Panc1 (cell line): ENCODE measurements at regions not wholly inside any gene's neighbourhood (a gene's known extent, or its start where the extent isn't known, plus 50 kb on each side); places are given as distances from the start of the nearest gene placed in this dataset.

ENCODE experiments used
- CTCF ChIP-seq: fragments of 450-650 bp; IDR thresholded peaks from 2 replicates; pipeline ENCODE4 v1.5.1; 2017; ENCODE audit warnings: mild to moderate bottlenecking
- POLR2AphosphoS5 ChIP-seq: IDR thresholded peaks from 2 replicates; pipeline ENCODE4 v1.6.1; 2012; ENCODE audit warnings: mild to moderate bottlenecking, low read depth, low read length, moderate library complexity
- SIN3A ChIP-seq: IDR thresholded peaks from 2 replicates; pipeline ENCODE4 v1.6.1; 2012; ENCODE audit warnings: low read depth, mild to moderate bottlenecking, low read length, moderate library complexity, borderline replicate concordance; ENCODE audit not compliant: insufficient read depth
- TF ChIP-seq, protein P1 (sequence below), 2 experiments: IDR thresholded peaks; 2 replicates each; pipeline ENCODE4 v1.6.1; 2011 to 2012; ENCODE audit warnings: low read depth in 2 of 2, control low read depth in 1 of 2, low read length in 1 of 2, mild to moderate bottlenecking in 1 of 2, moderate library complexity in 1 of 2; ENCODE audit not compliant: insufficient read depth in 1 of 2

DNA sequence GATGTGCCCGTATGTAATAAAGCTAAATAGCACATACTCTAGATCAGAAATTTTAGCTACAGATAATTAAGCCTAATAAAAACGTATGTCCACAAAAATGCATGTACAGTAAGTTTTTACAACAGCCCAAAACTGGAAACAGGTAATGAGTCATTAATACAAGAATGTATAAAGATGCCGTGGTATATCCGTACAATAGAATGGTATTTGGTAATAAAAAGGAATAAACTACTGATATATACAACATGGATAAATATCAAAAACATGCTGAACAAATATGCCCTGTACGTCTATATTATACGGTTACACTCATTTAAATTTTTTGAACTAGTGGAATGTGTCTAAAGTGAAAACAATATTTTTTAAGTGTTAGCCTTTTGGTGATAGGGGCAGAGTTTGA lies 128.2 kb upstream of the ADGRB3 start:
- TF ChIP-seq CTCF (no peak), POLR2AphosphoS5 (no peak), SIN3A (no peak)
- TF ChIP-seq, protein P1, sequence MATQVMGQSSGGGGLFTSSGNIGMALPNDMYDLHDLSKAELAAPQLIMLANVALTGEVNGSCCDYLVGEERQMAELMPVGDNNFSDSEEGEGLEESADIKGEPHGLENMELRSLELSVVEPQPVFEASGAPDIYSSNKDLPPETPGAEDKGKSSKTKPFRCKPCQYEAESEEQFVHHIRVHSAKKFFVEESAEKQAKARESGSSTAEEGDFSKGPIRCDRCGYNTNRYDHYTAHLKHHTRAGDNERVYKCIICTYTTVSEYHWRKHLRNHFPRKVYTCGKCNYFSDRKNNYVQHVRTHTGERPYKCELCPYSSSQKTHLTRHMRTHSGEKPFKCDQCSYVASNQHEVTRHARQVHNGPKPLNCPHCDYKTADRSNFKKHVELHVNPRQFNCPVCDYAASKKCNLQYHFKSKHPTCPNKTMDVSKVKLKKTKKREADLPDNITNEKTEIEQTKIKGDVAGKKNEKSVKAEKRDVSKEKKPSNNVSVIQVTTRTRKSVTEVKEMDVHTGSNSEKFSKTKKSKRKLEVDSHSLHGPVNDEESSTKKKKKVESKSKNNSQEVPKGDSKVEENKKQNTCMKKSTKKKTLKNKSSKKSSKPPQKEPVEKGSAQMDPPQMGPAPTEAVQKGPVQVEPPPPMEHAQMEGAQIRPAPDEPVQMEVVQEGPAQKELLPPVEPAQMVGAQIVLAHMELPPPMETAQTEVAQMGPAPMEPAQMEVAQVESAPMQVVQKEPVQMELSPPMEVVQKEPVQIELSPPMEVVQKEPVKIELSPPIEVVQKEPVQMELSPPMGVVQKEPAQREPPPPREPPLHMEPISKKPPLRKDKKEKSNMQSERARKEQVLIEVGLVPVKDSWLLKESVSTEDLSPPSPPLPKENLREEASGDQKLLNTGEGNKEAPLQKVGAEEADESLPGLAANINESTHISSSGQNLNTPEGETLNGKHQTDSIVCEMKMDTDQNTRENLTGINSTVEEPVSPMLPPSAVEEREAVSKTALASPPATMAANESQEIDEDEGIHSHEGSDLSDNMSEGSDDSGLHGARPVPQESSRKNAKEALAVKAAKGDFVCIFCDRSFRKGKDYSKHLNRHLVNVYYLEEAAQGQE (IDR thresholded peaks at IDR 0.05; ENCODE audit: insufficient read depth in 1 of 2, low read depth in 2 of 2, low read length in 1 of 2): no peak
